ENCODE measurements at regions not wholly inside any gene's neighbourhood (a gene's known extent, or its start where the extent isn't known, plus 50 kb on each side); places are given as distances from the start of the nearest gene placed in this dataset.

GRCh38 chr16:48459167-48459566 lies 74.0 kb upstream of the SIAH1 start:
- no peaks in the 10 kb centered on the region for H3K27me3 ChIP-seq
- intact Hi-C loops (cut with DNase I) = no loop called here
- no peaks in the 10 kb centered on the region for H3K36me3 ChIP-seq
- DNase-seq (no peak), ATAC-seq (no peak)
- no peak overlapping the region for H3K4me3 ChIP-seq
- 84 to 91% (median 88%) methylated on average over 3 of the region's 3 CpGs for WGBS, 4 donors
- H3K9me3 ChIP-seq = peaks cover 0 to 2% (median 0%) of the 10 kb centered on the region in 12 donors
- TF ChIP-seq, protein P1, sequence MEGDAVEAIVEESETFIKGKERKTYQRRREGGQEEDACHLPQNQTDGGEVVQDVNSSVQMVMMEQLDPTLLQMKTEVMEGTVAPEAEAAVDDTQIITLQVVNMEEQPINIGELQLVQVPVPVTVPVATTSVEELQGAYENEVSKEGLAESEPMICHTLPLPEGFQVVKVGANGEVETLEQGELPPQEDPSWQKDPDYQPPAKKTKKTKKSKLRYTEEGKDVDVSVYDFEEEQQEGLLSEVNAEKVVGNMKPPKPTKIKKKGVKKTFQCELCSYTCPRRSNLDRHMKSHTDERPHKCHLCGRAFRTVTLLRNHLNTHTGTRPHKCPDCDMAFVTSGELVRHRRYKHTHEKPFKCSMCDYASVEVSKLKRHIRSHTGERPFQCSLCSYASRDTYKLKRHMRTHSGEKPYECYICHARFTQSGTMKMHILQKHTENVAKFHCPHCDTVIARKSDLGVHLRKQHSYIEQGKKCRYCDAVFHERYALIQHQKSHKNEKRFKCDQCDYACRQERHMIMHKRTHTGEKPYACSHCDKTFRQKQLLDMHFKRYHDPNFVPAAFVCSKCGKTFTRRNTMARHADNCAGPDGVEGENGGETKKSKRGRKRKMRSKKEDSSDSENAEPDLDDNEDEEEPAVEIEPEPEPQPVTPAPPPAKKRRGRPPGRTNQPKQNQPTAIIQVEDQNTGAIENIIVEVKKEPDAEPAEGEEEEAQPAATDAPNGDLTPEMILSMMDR (IDR thresholded peaks at IDR 0.05) = no peak
- TF ChIP-seq POLR2A (IDR thresholded peaks at IDR 0.05) = no peak
- peaks cover 0 to 19% (median 0%) of the 10 kb centered on the region in 12 donors for H3K4me1 ChIP-seq
- peak overlapping the region in 1 of 12 donors; percentile 43 for H3K27ac ChIP-seq

GRCh38 chr16:48454051-48454450 lies 68.8 kb upstream of the SIAH1 start:
- H3K27ac ChIP-seq = no peak overlapping the region
- H3K4me1 ChIP-seq = peaks cover 0 to 16% (median 0%) of the 10 kb centered on the region in 12 donors
- DNase-seq = no peak
- H3K4me3 ChIP-seq = no peak overlapping the region
- H3K9me3 ChIP-seq = no peaks in the 10 kb centered on the region
- no peaks in the 10 kb centered on the region for H3K36me3 ChIP-seq
- intact Hi-C loops (cut with DNase I) = loop anchor here in 1 of 10 donors (2.0 kb wide), 1 partner anchor 27 kb away; no protein-coding TSS in a partner anchor
- no peaks in the 10 kb centered on the region for H3K27me3 ChIP-seq
- ATAC-seq = no peak
- WGBS, 4 donors = 93 to 98% (median 94%) methylated on average over 7 of the region's 7 CpGs
- no peak for TF ChIP-seq POLR2A (IDR thresholded peaks at IDR 0.05)
- TF ChIP-seq, protein P1 (IDR thresholded peaks at IDR 0.05) = no peak

DNA sequence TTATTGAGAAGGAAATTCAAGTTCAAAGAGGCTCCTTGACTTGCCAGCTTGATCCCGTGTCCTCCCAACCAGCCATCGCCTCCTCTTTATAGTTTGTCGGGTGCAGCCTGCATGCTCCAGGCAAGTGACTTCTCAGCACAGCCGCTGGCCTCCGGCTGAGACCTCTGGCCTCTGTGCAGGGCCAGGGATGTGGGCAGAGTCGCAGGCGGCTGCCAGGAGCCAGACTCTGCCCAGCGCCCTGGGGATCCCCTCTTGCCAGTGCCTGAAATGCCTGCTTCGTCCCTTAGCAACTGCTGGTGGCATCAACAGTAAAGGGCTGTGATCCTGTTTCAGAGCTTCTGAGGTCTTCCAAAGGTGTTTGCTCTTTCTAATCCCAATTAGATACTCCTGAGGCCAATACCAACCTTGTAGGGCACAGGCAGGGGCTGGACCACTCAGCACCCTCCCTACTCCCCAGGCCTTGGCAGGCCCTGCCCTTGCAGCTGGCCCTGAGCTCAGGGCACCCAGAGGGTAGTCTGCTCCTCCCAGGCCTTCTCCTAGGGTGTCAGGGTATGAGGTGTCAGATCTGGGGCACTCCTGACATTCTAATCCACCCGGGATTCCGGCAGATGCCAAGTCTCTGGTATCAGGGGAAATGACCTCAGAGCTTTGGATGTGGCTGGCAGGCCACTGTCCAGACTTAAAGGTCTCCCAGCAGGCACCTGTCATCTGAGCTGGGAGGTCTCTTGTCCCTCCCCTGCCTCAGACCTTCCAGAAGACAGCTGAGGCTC lies 68.0 kb upstream of the SIAH1 start:
- H3K36me3 ChIP-seq = no peaks in the 10 kb centered on the region
- H3K27me3 ChIP-seq = no peaks in the 10 kb centered on the region
- ATAC-seq (peak; percentile 95 to 98 (median 97)), DNase-seq (peak; percentile 34 to 70 (median 48))
- H3K9me3 ChIP-seq = no peaks in the 10 kb centered on the region
- H3K4me3 ChIP-seq = no peak overlapping the region
- TF ChIP-seq POLR2A (IDR thresholded peaks at IDR 0.05) = no peak
- TF ChIP-seq, protein P1 (IDR thresholded peaks at IDR 0.05) = no peak
- H3K27ac ChIP-seq = peak overlapping the region in 2 of 12 donors; percentile 11 to 37
- intact Hi-C loops (cut with DNase I) = no loop called here
- WGBS, 4 donors = 55 to 77% (median 73%) methylated on average over 11 of the region's 11 CpGs
- H3K4me1 ChIP-seq = peaks cover 0 to 12% (median 0%) of the 10 kb centered on the region in 12 donors

- intact Hi-C loops (cut with DNase I) = no loop called here
- WGBS, 4 donors = 94 to 98% (median 95%) methylated on average over 8 of the region's 8 CpGs
- Histone ChIP-seq H3K9me3 (no peaks in the 10 kb centered on the region), H3K27me3 (no peaks in the 10 kb centered on the region), H3K4me1 (peaks cover 0 to 12% (median 0%) of the 10 kb centered on the region in 12 donors), H3K27ac (no peak overlapping the region), H3K36me3 (no peaks in the 10 kb centered on the region), H3K4me3 (no peak overlapping the region)
- ATAC-seq (no peak), DNase-seq (no peak)
- no peak for TF ChIP-seq POLR2A (IDR thresholded peaks at IDR 0.05)
- TF ChIP-seq, protein P1 (IDR thresholded peaks at IDR 0.05) = no peak
Observed at GRCh38 chr16:48451323-48451722, 66.1 kb upstream of the SIAH1 start.
